ENCODE measurements at regions not wholly inside any gene's neighbourhood (a gene's known extent, or its start where the extent isn't known, plus 50 kb on each side); places are given as distances from the start of the nearest gene placed in this dataset.

DNA sequence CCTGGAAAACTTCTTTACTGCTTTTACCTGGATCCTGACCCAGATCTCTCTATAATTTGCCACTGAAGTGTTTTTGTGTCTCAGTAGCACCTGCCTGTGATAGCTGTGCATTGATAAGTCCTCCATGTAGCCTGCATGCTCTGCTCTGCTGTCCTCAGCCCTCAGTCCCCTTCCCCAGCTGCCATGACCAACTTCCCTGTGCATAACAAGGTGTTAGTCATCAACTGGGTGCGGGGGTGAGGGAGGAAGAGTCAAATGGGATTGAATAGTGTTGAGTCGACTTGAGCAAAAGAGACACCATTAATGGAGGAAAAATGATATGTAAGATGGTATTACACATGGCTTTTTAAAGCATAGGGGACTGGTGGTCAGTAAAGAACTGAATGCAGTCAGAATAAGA, 92.2 kb upstream of the PLET1 start:
- no peak for TF ChIP-seq CTCF (IDR thresholded peaks at IDR 0.05; ENCODE audit: low read depth, low read length)
- no peak for TF ChIP-seq EZH2phosphoT487 (IDR thresholded peaks at IDR 0.05; ENCODE audit: low read depth)

Data from OCI-LY3 (cell line).